OCI-LY7 (cell line): ENCODE measurements at regions not wholly inside any gene's neighbourhood (a gene's known extent, or its start where the extent isn't known, plus 50 kb on each side); places are given as distances from the start of the nearest gene placed in this dataset.

ENCODE experiments used
- BruUV-seq: library from RNA; stranded (reverse); fragments of 400-500 nt; replicated peaks from 2 replicates; lab custom pipeline; 2021; lab: Mats Ljungman, UMichigan
- CTCF ChIA-PET: fragments of 300-600 bp; sonication (Branson Sonifier 250); formaldehyde crosslinking; loops from one replicate; lab custom pipeline; 2022; ENCODE audit warnings: antibody characterized with exemption; ENCODE audit not compliant: unreplicated experiment; lab: Charles Lee
- POLR2A ChIA-PET: fragments of 300-600 bp; sonication (Branson Sonifier 250); formaldehyde crosslinking; loops from one replicate; lab custom pipeline; 2022; ENCODE audit warnings: antibody characterized with exemption; lab: Charles Lee
- DNase-seq: peaks from one replicate; pipeline ENCODE4 v3.0.0-alpha.2; 2015; ENCODE audit warnings: low spot score
- H2AFZ ChIP-seq: fragments of 200-600 bp; sonication (generic), shearing (Covaris generic); 2 replicates; pipeline ENCODE4 v1.6.1; 2014; ENCODE audit warnings: mild to moderate bottlenecking, antibody characterized with exemption, low read length, moderate library complexity
- H3K27ac ChIP-seq: fragments of 200-600 bp; sonication (generic); 2 replicates; pipeline ENCODE4 v1.5.1; 2014; ENCODE audit warnings: mixed run types, low read depth, mild to moderate bottlenecking, moderate library complexity, low read length, inconsistent platforms; ENCODE audit not compliant: poor library complexity, severe bottlenecking
- H3K36me3 ChIP-seq: fragments of 200-600 bp; sonication (generic); 2 replicates; pipeline ENCODE4 v1.6.1; 2014; ENCODE audit warnings: mild to moderate bottlenecking, antibody characterized with exemption, low read length, moderate library complexity, mixed read lengths; ENCODE audit not compliant: insufficient read depth
- H3K4me1 ChIP-seq: fragments of 200-600 bp; sonication (generic); 2 replicates; pipeline ENCODE4 v1.5.1; 2014; ENCODE audit warnings: mild to moderate bottlenecking, low read length; ENCODE audit not compliant: insufficient read depth, poor library complexity, severe bottlenecking
- H3K4me2 ChIP-seq: fragments of 200-600 bp; sonication (generic); 2 replicates; pipeline ENCODE4 v1.6.1; 2014; ENCODE audit warnings: mild to moderate bottlenecking, low read length
- H3K4me3 ChIP-seq: fragments of 200-600 bp; sonication (generic); 2 replicates; pipeline ENCODE4 v1.5.1; 2014; ENCODE audit warnings: mild to moderate bottlenecking, low read depth, low read length; ENCODE audit not compliant: poor library complexity, severe bottlenecking
- H3K79me2 ChIP-seq: fragments of 200-600 bp; sonication (generic); 2 replicates; pipeline ENCODE4 v1.6.1; 2016; ENCODE audit warnings: low read depth, mild to moderate bottlenecking, low read length, moderate library complexity, mixed read lengths; ENCODE audit not compliant: insufficient read depth
- H3K9me2 ChIP-seq: fragments of 200-600 bp; sonication (generic); 2 replicates; pipeline ENCODE4 v1.6.1; 2016; ENCODE audit warnings: mild to moderate bottlenecking, low read length, mixed read lengths; ENCODE audit not compliant: insufficient read depth
- H3K9me3 ChIP-seq: fragments of 200-600 bp; sonication (generic); 2 replicates; pipeline ENCODE4 v1.6.1; 2014; ENCODE audit warnings: mild to moderate bottlenecking, mixed run types, low read length, mixed read lengths
- H4K20me1 ChIP-seq: fragments of 200-600 bp; sonication (generic); 2 replicates; pipeline ENCODE4 v1.6.1; 2014; ENCODE audit warnings: mild to moderate bottlenecking, antibody characterized with exemption, low read length, moderate library complexity, mixed read lengths; ENCODE audit not compliant: insufficient read depth
- CTCF ChIP-seq: fragments of 200-600 bp; sonication (generic); conservative IDR thresholded peaks from 2 replicates; pipeline ENCODE4 v1.5.1; 2014; ENCODE audit warnings: mild to moderate bottlenecking, antibody characterized with exemption, low read length, moderate library complexity, mixed read lengths
- EZH2phosphoT487 ChIP-seq: fragments of 200-600 bp; sonication (generic); IDR thresholded peaks from 2 replicates; pipeline ENCODE4 v1.6.1; 2018; ENCODE audit warnings: low read depth, borderline replicate concordance, mild to moderate bottlenecking, mixed run types, antibody characterized with exemption, low read length, moderate library complexity, mixed read lengths
- intact Hi-C: fragments of 100-400 bp; cut with micrococcal nuclease; formaldehyde crosslinking; loops from one replicate; pipeline ENCODE4 v1.10.0; 2022; ENCODE audit not compliant: unreplicated experiment

- Histone ChIP-seq H3K4me3 (no peak overlapping the region), H3K27ac (no peak overlapping the region), H3K4me2 (no peak overlapping the region), H3K9me2 (no peaks in the 10 kb centered on the region), H2AFZ (no peak overlapping the region), H3K36me3 (no peaks in the 10 kb centered on the region), H3K9me3 (no peaks in the 10 kb centered on the region), H3K79me2 (no peaks in the 10 kb centered on the region), H4K20me1 (no peaks in the 10 kb centered on the region), H3K4me1 (no peaks in the 10 kb centered on the region)
- ChIA-PET POLR2A (no interaction called here), CTCF (no interaction called here)
- TF ChIP-seq CTCF (no peak), EZH2phosphoT487 (no peak)
- no peak for DNase-seq
- BruUV-seq = no TSS peak
- intact Hi-C loops = no loop called here
Measured at GRCh38 chr5:152546493-152546892, 141.4 kb upstream of the NMUR2 start.

GRCh38 chr5:152547202-152547601, 142.1 kb upstream of the NMUR2 start:
- Histone ChIP-seq H3K4me1 (no peaks in the 10 kb centered on the region), H3K9me2 (no peaks in the 10 kb centered on the region), H3K9me3 (no peaks in the 10 kb centered on the region), H3K79me2 (no peaks in the 10 kb centered on the region), H3K27ac (no peak overlapping the region), H3K36me3 (no peaks in the 10 kb centered on the region), H4K20me1 (no peaks in the 10 kb centered on the region), H2AFZ (no peak overlapping the region), H3K4me3 (no peak overlapping the region), H3K4me2 (no peak overlapping the region)
- BruUV-seq = no TSS peak
- DNase-seq = no peak
- TF ChIP-seq EZH2phosphoT487 (no peak), CTCF (no peak)
- CTCF ChIA-PET = no interaction called here
- intact Hi-C loops = no loop called here
- POLR2A ChIA-PET = interaction anchor here (0.7 kb wide), 1 partner anchor 151 kb away, joined by 3 read pairs; no protein-coding TSS in a partner anchor

- POLR2A ChIA-PET = interaction anchor here (0.6 kb wide), 1 partner anchor 1358 kb away, joined by 3 read pairs; no protein-coding TSS in a partner anchor
- no peak for TF ChIP-seq CTCF
- no peak for TF ChIP-seq EZH2phosphoT487
- no peaks in the 10 kb centered on the region for H3K4me1 ChIP-seq
- intact Hi-C loops = no loop called here
- H3K4me2 ChIP-seq = no peak overlapping the region
- no peak for DNase-seq
- no peaks in the 10 kb centered on the region for H3K9me2 ChIP-seq
- CTCF ChIA-PET = no interaction called here
- H2AFZ ChIP-seq = no peak overlapping the region
- no peak overlapping the region for H3K4me3 ChIP-seq
- H3K36me3 ChIP-seq = no peaks in the 10 kb centered on the region
- no peaks in the 10 kb centered on the region for H4K20me1 ChIP-seq
- H3K27ac ChIP-seq = no peak overlapping the region
- no TSS peak for BruUV-seq
- no peaks in the 10 kb centered on the region for H3K9me3 ChIP-seq
- no peaks in the 10 kb centered on the region for H3K79me2 ChIP-seq
Measured at GRCh38 chr5:152549709-152550108, 144.6 kb upstream of the NMUR2 start.
